ENCODE measurements at regions not wholly inside any gene's neighbourhood (a gene's known extent, or its start where the extent isn't known, plus 50 kb on each side); places are given as distances from the start of the nearest gene placed in this dataset.

DNA sequence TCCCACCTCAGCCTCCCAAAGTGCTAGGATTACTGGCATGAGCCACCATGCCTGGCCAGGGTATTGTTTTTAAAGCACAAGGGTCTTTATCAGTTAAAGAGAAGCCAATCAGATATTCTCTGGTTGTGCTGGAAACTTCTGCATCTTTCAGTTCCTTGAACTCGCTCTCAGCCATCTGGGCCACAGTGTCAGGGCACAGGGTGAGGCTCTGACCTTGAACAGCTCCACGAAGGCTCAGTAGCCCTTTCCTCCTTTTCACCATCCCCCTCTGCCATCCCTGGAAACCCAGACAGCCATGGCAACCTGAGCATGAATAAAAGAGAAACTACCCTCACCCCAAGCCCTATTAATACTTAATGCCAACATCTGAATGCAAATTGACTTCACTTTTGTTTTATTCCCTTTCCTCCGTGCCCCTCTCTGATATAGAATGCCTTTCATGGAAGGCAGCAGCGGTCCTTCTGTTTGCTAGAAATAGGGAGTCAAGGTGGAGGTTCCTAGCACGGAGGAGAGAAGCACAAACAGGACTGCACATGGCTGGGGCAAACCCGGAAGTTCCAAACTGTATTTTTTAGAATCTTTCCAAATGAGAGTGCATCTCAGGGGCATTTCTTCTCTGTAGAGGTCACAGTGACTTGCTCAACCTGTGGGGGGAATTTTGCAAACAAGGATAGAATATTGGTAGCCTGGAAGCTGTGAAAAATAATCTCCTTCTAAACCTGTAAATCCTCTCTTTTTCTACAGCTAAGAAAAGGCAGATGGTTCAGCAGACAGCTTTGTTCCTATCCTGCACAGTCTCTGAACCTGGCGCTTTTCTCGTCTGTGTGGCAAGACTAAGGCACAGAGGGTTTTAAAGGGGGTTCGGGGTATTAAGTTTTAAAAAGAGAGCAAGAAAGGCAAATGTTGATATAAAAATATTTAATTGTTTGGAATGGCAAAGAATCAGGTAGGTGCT lies 176.4 kb upstream of the RREB1 start:
- H3K79me2 ChIP-seq (ENCODE audit: insufficient read depth, low read length): no peaks in the 10 kb centered on the region
- peak overlapping the region; percentile 53 for H3K4me2 ChIP-seq (ENCODE audit: low read length)
- no peaks in the 10 kb centered on the region for H4K20me1 ChIP-seq (ENCODE audit: insufficient read depth, low read length)
- H3K9me2 ChIP-seq (ENCODE audit: low read depth, low read length): no peaks in the 10 kb centered on the region
- no peaks in the 10 kb centered on the region for H3F3A ChIP-seq (ENCODE audit: insufficient read depth, low read length)
- H3K9me3 ChIP-seq (ENCODE audit: low read length): no peaks in the 10 kb centered on the region
- H3K4me1 ChIP-seq (ENCODE audit: insufficient read depth, low read length, severe bottlenecking): peaks cover 38% of the 10 kb centered on the region
- H3K4me3 ChIP-seq (ENCODE audit: low read depth, low read length, poor library complexity, severe bottlenecking): peak overlapping the region; percentile 5
- H3K36me3 ChIP-seq (ENCODE audit: insufficient read depth, low read length): no peaks in the 10 kb centered on the region
- H3K9ac ChIP-seq (ENCODE audit: low read length): peak overlapping the region; percentile 31
- H2AFZ ChIP-seq (ENCODE audit: low read length): peak overlapping the region; percentile 88
- H3K27me3 ChIP-seq (ENCODE audit: insufficient read depth, low read length): no peaks in the 10 kb centered on the region; the same call in 1 of the 2 replicates
- TF ChIP-seq EZH2 (IDR thresholded peaks at IDR 0.05; ENCODE audit: borderline replicate concordance, low read length) (no peak), CTCF (IDR thresholded peaks at IDR 0.05; ENCODE audit: low read length) (no peak)
- H3K27ac ChIP-seq (ENCODE audit: low read depth, low read length, poor library complexity, severe bottlenecking): peak overlapping the region; percentile 41

DNA sequence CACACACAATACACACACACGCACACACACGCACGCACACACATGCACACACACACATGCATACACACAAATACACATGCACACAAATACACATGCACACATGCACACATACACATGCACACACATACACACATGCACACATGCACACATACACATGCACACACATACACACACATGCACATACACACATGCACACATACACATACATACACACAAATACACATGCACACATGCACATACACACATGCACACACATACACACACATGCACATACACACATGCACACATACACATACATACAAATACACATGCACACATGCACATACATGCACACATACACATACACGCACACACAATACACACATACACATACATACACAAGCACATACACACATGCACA lies 175.4 kb upstream of the RREB1 start:
- Histone ChIP-seq H3K9me2 (ENCODE audit: low read depth, low read length) (no peaks in the 10 kb centered on the region), H3K36me3 (ENCODE audit: insufficient read depth, low read length) (no peaks in the 10 kb centered on the region), H2AFZ (ENCODE audit: low read length) (no peak overlapping the region), H3K4me2 (ENCODE audit: low read length) (no peak overlapping the region), H3K9me3 (ENCODE audit: low read length) (no peaks in the 10 kb centered on the region), H3K9ac (ENCODE audit: low read length) (no peak overlapping the region), H3K4me1 (ENCODE audit: insufficient read depth, low read length, severe bottlenecking) (peaks cover 38% of the 10 kb centered on the region), H4K20me1 (ENCODE audit: insufficient read depth, low read length) (no peaks in the 10 kb centered on the region), H3K27ac (ENCODE audit: low read depth, low read length, poor library complexity, severe bottlenecking) (no peak overlapping the region), H3K4me3 (ENCODE audit: low read depth, low read length, poor library complexity, severe bottlenecking) (no peak overlapping the region), H3K79me2 (ENCODE audit: insufficient read depth, low read length) (no peaks in the 10 kb centered on the region), H3K27me3 (ENCODE audit: insufficient read depth, low read length) (no peaks in the 10 kb centered on the region; the same call in 1 of the 2 replicates), H3F3A (ENCODE audit: insufficient read depth, low read length) (no peaks in the 10 kb centered on the region)
- TF ChIP-seq CTCF (IDR thresholded peaks at IDR 0.05; ENCODE audit: low read length) (no peak), EZH2 (IDR thresholded peaks at IDR 0.05; ENCODE audit: borderline replicate concordance, low read length) (no peak)

DNA sequence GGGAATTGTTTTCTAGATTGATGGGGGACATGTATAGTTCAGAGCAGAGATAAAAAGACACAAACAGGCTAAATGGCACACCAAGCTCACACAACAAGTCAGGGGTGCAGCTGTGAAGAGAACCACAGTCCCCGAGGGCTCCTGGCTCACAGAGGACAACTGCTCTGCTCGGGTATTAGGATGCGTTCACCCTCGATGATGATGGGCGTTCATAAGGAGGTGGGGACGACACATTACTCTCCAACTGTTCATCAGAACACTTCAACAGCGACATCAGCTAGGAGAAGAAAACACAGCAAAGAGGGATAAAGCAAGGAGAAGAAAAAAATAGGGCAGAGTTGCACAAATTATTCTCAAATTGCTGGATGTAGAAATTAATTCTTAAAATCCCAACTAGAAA lies 174.8 kb upstream of the RREB1 start:
- no peak overlapping the region for H3K9ac ChIP-seq (ENCODE audit: low read length)
- H3K36me3 ChIP-seq (ENCODE audit: insufficient read depth, low read length): no peaks in the 10 kb centered on the region
- no peaks in the 10 kb centered on the region for H3K79me2 ChIP-seq (ENCODE audit: insufficient read depth, low read length)
- no peaks in the 10 kb centered on the region for H4K20me1 ChIP-seq (ENCODE audit: insufficient read depth, low read length)
- TF ChIP-seq EZH2 (IDR thresholded peaks at IDR 0.05; ENCODE audit: borderline replicate concordance, low read length) (no peak), CTCF (IDR thresholded peaks at IDR 0.05; ENCODE audit: low read length) (no peak)
- H3K27ac ChIP-seq (ENCODE audit: low read depth, low read length, poor library complexity, severe bottlenecking): no peak overlapping the region
- H3K27me3 ChIP-seq (ENCODE audit: insufficient read depth, low read length): no peaks in the 10 kb centered on the region; the same call in 1 of the 2 replicates
- H3K4me3 ChIP-seq (ENCODE audit: low read depth, low read length, poor library complexity, severe bottlenecking): no peak overlapping the region
- no peaks in the 10 kb centered on the region for H3K9me3 ChIP-seq (ENCODE audit: low read length)
- H3F3A ChIP-seq (ENCODE audit: insufficient read depth, low read length): no peaks in the 10 kb centered on the region
- H3K9me2 ChIP-seq (ENCODE audit: low read depth, low read length): no peaks in the 10 kb centered on the region
- H2AFZ ChIP-seq (ENCODE audit: low read length): no peak overlapping the region
- H3K4me1 ChIP-seq (ENCODE audit: insufficient read depth, low read length, severe bottlenecking): peaks cover 35% of the 10 kb centered on the region
- no peak overlapping the region for H3K4me2 ChIP-seq (ENCODE audit: low read length)
